ENCODE measurements at regions not wholly inside any gene's neighbourhood (a gene's known extent, or its start where the extent isn't known, plus 50 kb on each side); places are given as distances from the start of the nearest gene placed in this dataset.

- no peaks in the 10 kb centered on the region for H3K9me3 ChIP-seq (ENCODE audit: control insufficient read depth, low read length)
- H3K36me3 ChIP-seq (ENCODE audit: control insufficient read depth, insufficient read depth, low read length): no peaks in the 10 kb centered on the region
- WGBS, 2 experiments (ENCODE audit: insufficient coverage in 2 of 2): 89 to 95% methylated on average over 7 to 9 of the region's 9 CpGs
- no peak overlapping the region for H3K4me3 ChIP-seq (ENCODE audit: extremely low read depth, insufficient read depth, low read length, poor library complexity, severe bottlenecking)
- no peak overlapping the region for H3K27ac ChIP-seq (ENCODE audit: low read depth, low read length, severe bottlenecking)
- peaks cover 26% of the 10 kb centered on the region for H3K4me1 ChIP-seq (ENCODE audit: control insufficient read depth, insufficient read depth, low read length, poor library complexity, severe bottlenecking)
These were observed 167.8 kb upstream of the TLE3 start for GRCh38 chr15:70265466-70265978.

DNA sequence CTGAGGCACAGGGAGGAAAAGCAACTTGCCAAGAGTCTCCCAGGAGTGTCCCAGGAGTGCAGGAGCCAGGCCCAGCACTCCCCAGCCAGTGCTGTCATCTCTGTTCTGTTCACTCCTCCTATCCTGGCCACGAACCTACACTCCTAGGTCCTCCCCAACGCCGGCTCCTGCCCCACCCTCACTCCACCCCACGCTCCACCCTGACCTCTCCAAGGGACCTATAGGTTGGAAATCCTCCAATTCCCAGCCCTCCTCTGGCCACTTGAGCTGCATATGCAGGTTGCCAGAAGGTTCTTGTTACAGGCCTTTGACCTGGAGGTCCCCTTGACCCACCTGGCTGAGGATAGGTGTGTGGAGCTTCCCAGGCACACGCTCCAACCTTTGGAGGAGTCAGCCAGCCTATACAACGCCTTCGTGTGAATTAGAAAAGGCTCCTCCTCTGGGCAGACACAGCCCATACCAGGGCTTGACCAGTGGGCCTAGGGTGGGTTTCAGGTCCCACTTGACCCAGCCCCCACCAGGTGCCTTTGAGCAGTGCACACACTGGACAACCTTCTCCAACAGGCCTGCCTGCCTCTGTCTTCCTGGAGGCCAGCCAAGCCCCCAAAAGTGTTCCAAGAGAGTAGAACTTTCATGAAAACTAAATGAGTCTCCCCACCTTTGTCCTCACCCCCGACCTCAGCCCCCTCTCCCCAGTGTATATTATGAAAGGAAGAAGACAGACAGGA lies 167.2 kb upstream of the TLE3 start:
- no peaks in the 10 kb centered on the region for H3K36me3 ChIP-seq (ENCODE audit: control insufficient read depth, insufficient read depth, low read length)
- peaks cover 22% of the 10 kb centered on the region for H3K4me1 ChIP-seq (ENCODE audit: control insufficient read depth, insufficient read depth, low read length, poor library complexity, severe bottlenecking)
- no peak overlapping the region for H3K27ac ChIP-seq (ENCODE audit: low read depth, low read length, severe bottlenecking)
- H3K9me3 ChIP-seq (ENCODE audit: control insufficient read depth, low read length): no peaks in the 10 kb centered on the region
- WGBS, 2 experiments (ENCODE audit: insufficient coverage in 2 of 2): 91 to 92% methylated on average over 3 to 6 of the region's 8 CpGs
- no peak overlapping the region for H3K4me3 ChIP-seq (ENCODE audit: extremely low read depth, insufficient read depth, low read length, poor library complexity, severe bottlenecking)

DNA sequence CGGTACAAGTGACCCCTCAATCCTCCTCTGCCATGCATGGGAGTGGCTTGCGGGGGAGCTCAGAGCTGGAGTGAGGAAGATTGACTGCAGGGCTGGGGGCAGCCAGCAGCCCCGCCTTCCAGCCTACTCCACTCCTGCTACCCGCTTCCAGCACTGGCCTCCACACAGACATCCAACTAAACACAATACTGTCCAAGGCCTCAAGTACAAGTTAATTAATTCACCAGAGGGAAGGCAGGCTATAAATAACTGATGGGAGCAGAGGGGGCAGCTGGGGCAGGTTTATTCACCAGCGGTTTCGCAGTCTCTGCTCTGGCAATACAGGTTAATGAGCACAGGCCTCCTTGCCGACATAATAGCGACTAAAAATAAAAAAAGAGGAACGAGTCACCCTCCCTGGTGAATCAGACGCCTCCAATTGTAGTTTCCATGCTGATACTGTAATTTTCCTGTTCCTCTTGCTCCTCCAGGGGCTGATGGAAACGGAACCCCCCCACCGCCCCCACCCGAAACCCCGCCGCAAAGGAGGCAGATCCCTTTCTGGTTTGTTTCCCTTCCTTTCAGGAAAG lies 166.4 kb upstream of the TLE3 start:
- Histone ChIP-seq H3K36me3 (ENCODE audit: control insufficient read depth, insufficient read depth, low read length) (no peaks in the 10 kb centered on the region), H3K27ac (ENCODE audit: low read depth, low read length, severe bottlenecking) (no peak overlapping the region), H3K9me3 (ENCODE audit: control insufficient read depth, low read length) (no peaks in the 10 kb centered on the region), H3K4me1 (ENCODE audit: control insufficient read depth, insufficient read depth, low read length, poor library complexity, severe bottlenecking) (peaks cover 25% of the 10 kb centered on the region), H3K4me3 (ENCODE audit: extremely low read depth, insufficient read depth, low read length, poor library complexity, severe bottlenecking) (no peak overlapping the region)
- WGBS, 2 experiments (ENCODE audit: insufficient coverage in 2 of 2): 46 to 62% methylated on average over 7 to 8 of the region's 15 CpGs

- 91 to 94% methylated on average over 4 to 6 of the region's 6 CpGs for WGBS, 2 experiments (ENCODE audit: insufficient coverage in 2 of 2)
- H3K4me1 ChIP-seq (ENCODE audit: control insufficient read depth, insufficient read depth, low read length, poor library complexity, severe bottlenecking): peaks cover 32% of the 10 kb centered on the region
- H3K36me3 ChIP-seq (ENCODE audit: control insufficient read depth, insufficient read depth, low read length): no peaks in the 10 kb centered on the region
- no peak overlapping the region for H3K4me3 ChIP-seq (ENCODE audit: extremely low read depth, insufficient read depth, low read length, poor library complexity, severe bottlenecking)
- no peaks in the 10 kb centered on the region for H3K9me3 ChIP-seq (ENCODE audit: control insufficient read depth, low read length)
- no peak overlapping the region for H3K27ac ChIP-seq (ENCODE audit: low read depth, low read length, severe bottlenecking)
These were observed 165.0 kb upstream of the TLE3 start for GRCh38 chr15:70262591-70263274.

DNA sequence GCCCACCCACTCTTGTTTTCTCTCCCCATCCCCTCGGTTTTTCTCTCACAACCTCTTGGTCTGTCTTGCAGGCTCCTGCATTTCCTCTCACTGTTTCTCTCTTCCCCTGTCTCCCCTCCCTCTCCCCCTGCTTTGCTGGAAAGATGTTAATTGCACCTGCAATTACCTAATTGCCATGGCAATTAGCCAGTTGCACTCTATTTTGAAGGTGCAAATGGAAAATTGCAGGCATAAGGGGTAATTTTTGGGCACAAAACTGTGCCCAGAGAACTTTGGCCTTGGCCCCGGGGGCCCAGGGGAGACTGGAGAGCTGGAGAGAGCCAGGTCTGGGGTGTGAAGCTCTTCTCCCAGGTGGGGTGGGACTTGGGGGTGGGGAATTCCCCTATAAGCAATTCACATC lies 164.5 kb upstream of the TLE3 start:
- Histone ChIP-seq H3K36me3 (ENCODE audit: control insufficient read depth, insufficient read depth, low read length) (no peaks in the 10 kb centered on the region), H3K9me3 (ENCODE audit: control insufficient read depth, low read length) (no peaks in the 10 kb centered on the region), H3K4me1 (ENCODE audit: control insufficient read depth, insufficient read depth, low read length, poor library complexity, severe bottlenecking) (peaks cover 32% of the 10 kb centered on the region), H3K4me3 (ENCODE audit: extremely low read depth, insufficient read depth, low read length, poor library complexity, severe bottlenecking) (no peak overlapping the region), H3K27ac (ENCODE audit: low read depth, low read length, severe bottlenecking) (no peak overlapping the region)
- WGBS, 2 experiments (ENCODE audit: insufficient coverage in 2 of 2): 64% methylated on average over 1 of the region's 2 CpGs; no CpG with 5 or more reads in 1 of the 2 experiments

- Histone ChIP-seq H3K4me3 (ENCODE audit: extremely low read depth, insufficient read depth, low read length, poor library complexity, severe bottlenecking) (no peak overlapping the region), H3K4me1 (ENCODE audit: control insufficient read depth, insufficient read depth, low read length, poor library complexity, severe bottlenecking) (peaks cover 29% of the 10 kb centered on the region), H3K9me3 (ENCODE audit: control insufficient read depth, low read length) (no peaks in the 10 kb centered on the region), H3K36me3 (ENCODE audit: control insufficient read depth, insufficient read depth, low read length) (no peaks in the 10 kb centered on the region), H3K27ac (ENCODE audit: low read depth, low read length, severe bottlenecking) (no peak overlapping the region)
- WGBS, 2 experiments (ENCODE audit: insufficient coverage in 2 of 2): 83 to 100% methylated on average over 1 to 2 of the region's 4 CpGs
These were observed 163.4 kb upstream of the TLE3 start for GRCh38 chr15:70261083-70261482.

DNA sequence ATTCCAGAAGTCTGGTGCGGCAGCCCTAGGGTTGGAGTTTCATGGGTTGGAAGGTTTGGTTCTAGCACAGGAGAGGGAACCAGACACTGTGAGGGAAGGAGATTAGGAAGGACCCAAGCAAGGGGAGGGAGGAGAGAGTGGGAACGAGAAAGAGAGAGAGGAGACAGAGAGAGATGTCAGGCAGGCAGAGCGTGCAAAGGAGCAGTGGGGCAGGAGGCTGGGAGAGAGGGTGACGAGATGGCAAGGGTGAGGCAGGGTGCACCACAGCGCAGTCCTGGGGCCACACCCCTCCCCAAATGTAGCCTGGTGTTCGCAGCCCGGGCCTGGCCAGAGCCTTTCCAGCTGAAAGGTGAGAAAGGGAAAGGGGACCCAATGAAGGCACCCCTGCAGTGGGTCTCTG lies 162.9 kb upstream of the TLE3 start:
- Histone ChIP-seq H3K4me1 (ENCODE audit: control insufficient read depth, insufficient read depth, low read length, poor library complexity, severe bottlenecking) (peaks cover 29% of the 10 kb centered on the region), H3K36me3 (ENCODE audit: control insufficient read depth, insufficient read depth, low read length) (no peaks in the 10 kb centered on the region), H3K9me3 (ENCODE audit: control insufficient read depth, low read length) (no peaks in the 10 kb centered on the region), H3K4me3 (ENCODE audit: extremely low read depth, insufficient read depth, low read length, poor library complexity, severe bottlenecking) (no peak overlapping the region), H3K27ac (ENCODE audit: low read depth, low read length, severe bottlenecking) (no peak overlapping the region)
- WGBS, 2 experiments (ENCODE audit: insufficient coverage in 2 of 2): 89 to 92% methylated on average over 4 to 7 of the region's 7 CpGs

DNA sequence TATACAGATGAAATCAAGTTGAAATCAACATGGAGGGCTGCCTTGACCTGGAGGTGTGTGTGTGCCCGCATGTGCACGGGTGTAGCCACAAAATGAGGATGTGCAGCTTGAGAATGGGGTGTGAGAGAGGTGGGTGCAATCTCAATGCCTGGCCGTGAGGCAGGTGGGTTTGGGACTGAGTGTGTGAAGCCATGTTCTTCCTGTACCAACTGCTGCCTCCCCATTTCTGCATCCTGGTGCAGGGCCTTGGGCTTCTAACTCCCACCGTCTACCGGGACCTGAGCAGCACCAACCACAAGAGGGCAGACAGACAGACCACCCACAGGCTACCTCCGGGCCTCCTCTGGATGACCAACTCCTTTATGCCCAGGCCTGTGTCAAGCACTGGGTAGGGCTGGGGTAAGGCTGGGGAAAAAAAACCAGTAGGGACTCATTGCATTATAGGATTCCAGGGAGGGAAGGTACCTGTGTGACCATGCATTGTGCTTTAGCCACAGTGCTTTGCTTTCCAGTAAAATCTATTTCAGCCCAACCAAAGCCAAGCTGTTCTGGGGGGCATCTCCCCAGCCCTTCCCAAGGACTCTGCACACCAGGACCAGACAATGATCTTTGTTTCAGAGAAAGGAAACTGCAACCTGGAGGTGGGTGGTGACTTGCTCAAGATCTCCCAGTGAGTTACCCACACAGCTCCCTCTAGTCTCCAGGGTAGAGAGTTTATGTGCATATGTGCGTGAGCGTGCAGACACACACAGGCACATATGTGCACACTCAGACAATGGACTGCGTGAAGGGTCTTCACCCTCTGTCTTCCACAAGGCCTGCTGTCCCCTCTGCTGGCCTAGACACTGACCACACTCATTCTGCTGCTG lies 162.2 kb upstream of the TLE3 start:
- WGBS, 2 experiments (ENCODE audit: insufficient coverage in 2 of 2): 87 to 94% methylated on average over 4 to 6 of the region's 9 CpGs

GRCh38 chr15:70259028-70259424 lies 161.3 kb upstream of the TLE3 start:
- no peak overlapping the region for H3K27ac ChIP-seq (ENCODE audit: low read depth, low read length, severe bottlenecking)
- H3K4me1 ChIP-seq (ENCODE audit: control insufficient read depth, insufficient read depth, low read length, poor library complexity, severe bottlenecking): peaks cover 20% of the 10 kb centered on the region
- H3K36me3 ChIP-seq (ENCODE audit: control insufficient read depth, insufficient read depth, low read length): no peaks in the 10 kb centered on the region
- no peaks in the 10 kb centered on the region for H3K9me3 ChIP-seq (ENCODE audit: control insufficient read depth, low read length)
- WGBS, 2 experiments (ENCODE audit: insufficient coverage in 2 of 2): 62 to 76% methylated on average over 7 to 8 of the region's 11 CpGs
- H3K4me3 ChIP-seq (ENCODE audit: extremely low read depth, insufficient read depth, low read length, poor library complexity, severe bottlenecking): no peak overlapping the region

More for the DNA sequence above, 162.2 kb upstream of the TLE3 start:
- no peaks in the 10 kb centered on the region for H3K9me3 ChIP-seq (ENCODE audit: control insufficient read depth, low read length)
- H3K27ac ChIP-seq (ENCODE audit: low read depth, low read length, severe bottlenecking): no peak overlapping the region
- peaks cover 27% of the 10 kb centered on the region for H3K4me1 ChIP-seq (ENCODE audit: control insufficient read depth, insufficient read depth, low read length, poor library complexity, severe bottlenecking)
- H3K4me3 ChIP-seq (ENCODE audit: extremely low read depth, insufficient read depth, low read length, poor library complexity, severe bottlenecking): no peak overlapping the region
- no peaks in the 10 kb centered on the region for H3K36me3 ChIP-seq (ENCODE audit: control insufficient read depth, insufficient read depth, low read length)

GRCh38 chr15:70258369-70259027 lies 160.8 kb upstream of the TLE3 start:
- H3K9me3 ChIP-seq (ENCODE audit: control insufficient read depth, low read length): no peaks in the 10 kb centered on the region
- H3K36me3 ChIP-seq (ENCODE audit: control insufficient read depth, insufficient read depth, low read length): no peaks in the 10 kb centered on the region
- no peak overlapping the region for H3K4me3 ChIP-seq (ENCODE audit: extremely low read depth, insufficient read depth, low read length, poor library complexity, severe bottlenecking)
- peaks cover 15% of the 10 kb centered on the region for H3K4me1 ChIP-seq (ENCODE audit: control insufficient read depth, insufficient read depth, low read length, poor library complexity, severe bottlenecking)
- H3K27ac ChIP-seq (ENCODE audit: low read depth, low read length, severe bottlenecking): no peak overlapping the region
- 87 to 88% methylated on average over 13 to 17 of the region's 17 CpGs for WGBS, 2 experiments (ENCODE audit: insufficient coverage in 2 of 2)

All from mesodermal cell (in vitro differentiated cells).